22Rv1 (cell line): ENCODE measurements at regions not wholly inside any gene's neighbourhood (a gene's known extent, or its start where the extent isn't known, plus 50 kb on each side); places are given as distances from the start of the nearest gene placed in this dataset.
A peak's percentile ranks its signal among the peaks of the same experiment; 100 is the strongest.

Experiments
- ZFX ChIP-seq: fragments of 450-650 bp; IDR thresholded peaks from 2 replicates; pipeline ENCODE4 v1.6.1; 2017; ENCODE audit warnings: antibody characterized with exemption, borderline replicate concordance
- TF ChIP-seq, protein P1 (sequence below): fragments of 450-650 bp; IDR thresholded peaks from 2 replicates; pipeline ENCODE4 v1.5.1; 2017; ENCODE audit warnings: mild to moderate bottlenecking

DNA sequence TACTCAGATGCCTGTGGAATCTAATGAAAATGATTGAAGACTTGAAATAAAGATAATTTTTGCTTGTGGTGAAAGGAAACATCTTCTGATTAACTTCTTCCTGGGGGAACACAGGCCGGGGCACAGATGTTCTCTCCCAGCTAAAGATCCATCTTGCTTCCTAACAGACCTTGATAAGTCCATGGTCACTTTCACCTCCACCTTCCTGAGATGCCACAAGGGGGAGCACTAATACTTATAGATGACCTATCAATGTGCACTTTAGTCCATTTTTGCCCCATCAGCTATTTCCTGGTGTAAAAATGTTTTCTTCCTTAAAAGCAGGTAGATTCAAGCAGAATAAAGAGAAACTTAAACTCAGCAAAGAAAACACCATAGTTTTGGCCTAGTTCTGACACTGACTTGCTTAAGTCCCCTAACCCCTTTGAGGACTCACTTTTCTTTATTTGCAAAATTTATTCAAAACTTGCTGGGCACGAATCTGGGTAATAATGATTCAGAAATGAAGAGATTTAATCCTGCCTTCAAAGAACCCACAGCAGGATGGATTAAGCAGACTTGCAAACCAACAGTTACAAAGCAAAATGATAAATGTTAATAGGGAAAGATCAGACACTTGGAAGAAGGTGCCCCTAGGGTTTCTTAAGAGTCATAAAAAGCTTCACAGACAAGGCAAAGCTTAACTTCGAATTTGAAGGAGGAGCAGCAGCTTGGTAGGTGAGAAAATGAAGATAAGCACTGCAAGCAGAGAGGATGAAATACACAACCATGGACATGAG, 158.7 kb downstream of the RAB38 start:
- TF ChIP-seq, protein P1, sequence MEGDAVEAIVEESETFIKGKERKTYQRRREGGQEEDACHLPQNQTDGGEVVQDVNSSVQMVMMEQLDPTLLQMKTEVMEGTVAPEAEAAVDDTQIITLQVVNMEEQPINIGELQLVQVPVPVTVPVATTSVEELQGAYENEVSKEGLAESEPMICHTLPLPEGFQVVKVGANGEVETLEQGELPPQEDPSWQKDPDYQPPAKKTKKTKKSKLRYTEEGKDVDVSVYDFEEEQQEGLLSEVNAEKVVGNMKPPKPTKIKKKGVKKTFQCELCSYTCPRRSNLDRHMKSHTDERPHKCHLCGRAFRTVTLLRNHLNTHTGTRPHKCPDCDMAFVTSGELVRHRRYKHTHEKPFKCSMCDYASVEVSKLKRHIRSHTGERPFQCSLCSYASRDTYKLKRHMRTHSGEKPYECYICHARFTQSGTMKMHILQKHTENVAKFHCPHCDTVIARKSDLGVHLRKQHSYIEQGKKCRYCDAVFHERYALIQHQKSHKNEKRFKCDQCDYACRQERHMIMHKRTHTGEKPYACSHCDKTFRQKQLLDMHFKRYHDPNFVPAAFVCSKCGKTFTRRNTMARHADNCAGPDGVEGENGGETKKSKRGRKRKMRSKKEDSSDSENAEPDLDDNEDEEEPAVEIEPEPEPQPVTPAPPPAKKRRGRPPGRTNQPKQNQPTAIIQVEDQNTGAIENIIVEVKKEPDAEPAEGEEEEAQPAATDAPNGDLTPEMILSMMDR, result peak; percentile 81
- no peak for TF ChIP-seq ZFX
